D341Med (cell line): ENCODE measurements at regions not wholly inside any gene's neighbourhood (a gene's known extent, or its start where the extent isn't known, plus 50 kb on each side); places are given as distances from the start of the nearest gene placed in this dataset.
"Not testable (repeated sequence)": the region's sequence is repeated elsewhere in the genome, so short reads cannot be mapped to it uniquely, and the experiment has no call there.

Experiments
- DNase-seq: peaks from one replicate; pipeline ENCODE4 v3.0.0; 2012; ENCODE audit warnings: low spot score

DNA sequence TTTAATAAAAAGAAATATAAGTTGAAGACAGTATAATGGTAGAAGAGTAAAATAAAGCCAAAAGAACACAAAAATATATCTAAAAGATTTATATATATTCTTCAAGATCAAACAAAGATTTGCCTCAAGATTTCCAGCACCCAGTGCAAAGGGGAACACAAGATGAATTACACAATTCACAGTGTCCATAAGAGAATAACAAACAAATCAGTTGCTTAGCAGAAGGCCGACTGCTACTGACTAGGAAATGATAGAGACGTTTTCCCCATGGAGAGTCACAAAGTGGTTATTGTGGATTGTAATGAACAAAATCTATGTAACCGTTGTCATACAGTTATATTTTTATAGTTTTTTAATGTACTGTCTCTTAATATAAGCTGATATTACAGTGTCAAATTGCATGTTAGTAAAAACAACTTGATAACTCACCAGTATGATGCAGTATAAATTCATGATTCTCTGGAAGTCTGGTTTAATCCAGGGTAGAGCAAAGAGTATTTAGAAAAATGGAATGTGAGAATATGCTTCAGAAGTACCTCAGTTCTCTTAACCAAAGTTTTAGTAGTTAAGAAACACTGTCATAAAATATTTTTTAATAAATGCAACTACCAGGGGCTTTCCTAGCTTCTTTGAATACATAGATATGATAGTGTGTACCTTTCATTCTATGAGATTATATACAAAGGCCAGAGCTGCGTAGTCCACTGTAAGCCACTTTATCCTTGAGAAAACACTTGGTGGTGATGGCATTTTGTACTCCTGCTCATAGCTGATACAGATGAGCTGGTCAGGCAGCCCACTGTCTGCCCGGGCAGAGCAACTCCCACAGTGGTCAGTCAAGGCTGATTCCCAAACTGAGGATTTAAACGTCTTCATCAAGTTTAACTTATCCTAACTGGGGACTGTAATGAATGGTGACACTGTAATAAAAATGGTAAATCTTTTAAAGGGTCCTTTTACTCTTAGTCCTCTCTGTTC is 180.5 kb upstream of the DTNA start:
- no peak for DNase-seq

DNA sequence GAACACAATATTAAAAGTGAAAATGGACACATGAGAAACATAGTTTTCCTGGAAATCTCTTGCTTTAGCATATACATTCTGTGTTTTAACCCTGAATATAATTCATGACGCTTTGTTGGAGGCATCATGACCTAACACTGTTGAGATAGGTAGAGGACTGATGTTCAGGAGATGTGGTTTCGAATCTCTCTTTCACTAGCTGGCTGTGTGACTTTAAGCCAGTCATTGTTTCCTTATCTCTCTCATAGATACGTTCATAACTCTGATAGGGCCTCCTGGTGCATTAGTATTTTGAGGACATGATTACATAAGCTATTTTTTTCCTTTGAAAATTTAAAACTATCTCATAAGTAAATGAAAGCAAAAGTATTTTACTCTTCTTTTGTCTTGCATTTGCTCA is 179.0 kb upstream of the DTNA start:
- no peak for DNase-seq

DNA sequence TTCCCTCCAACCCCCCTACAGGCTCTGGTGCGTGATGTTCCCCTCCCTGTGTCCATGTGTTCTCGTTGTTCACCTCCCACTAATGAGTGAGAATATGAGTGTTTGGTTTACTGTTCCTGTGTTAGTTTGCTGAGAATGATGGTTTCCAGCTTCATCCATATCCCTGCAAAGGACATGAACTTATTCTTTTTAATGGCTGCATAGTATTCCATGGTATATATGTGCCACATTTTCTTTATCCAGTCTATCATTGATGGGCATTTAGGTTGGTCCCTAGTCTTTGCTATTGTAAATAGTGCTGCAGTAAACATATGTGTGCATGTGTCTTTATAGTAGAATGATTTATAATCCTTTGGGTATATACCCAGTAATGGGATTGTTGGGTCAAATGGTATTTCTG is 175.5 kb upstream of the DTNA start:
- not testable (repeated sequence) for DNase-seq

DNA sequence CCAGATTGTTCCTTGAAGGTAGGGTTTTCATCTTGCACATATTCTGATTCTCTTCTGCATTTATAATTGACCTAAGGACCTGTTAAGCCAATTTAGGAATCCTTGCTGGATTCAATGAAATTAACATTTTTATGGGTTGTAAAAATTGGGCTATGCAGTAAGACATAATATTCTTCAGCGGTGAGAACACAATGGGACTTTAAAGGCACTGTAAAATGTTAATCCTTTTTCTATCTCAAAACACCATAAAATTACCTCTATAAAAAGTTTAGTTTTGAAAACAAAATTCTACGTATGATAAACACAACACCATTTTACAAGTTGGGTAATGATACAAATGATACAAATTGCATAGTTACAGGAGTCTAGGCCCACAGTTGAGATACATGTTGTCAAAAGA is 169.2 kb upstream of the DTNA start:
- no peak for DNase-seq

DNA sequence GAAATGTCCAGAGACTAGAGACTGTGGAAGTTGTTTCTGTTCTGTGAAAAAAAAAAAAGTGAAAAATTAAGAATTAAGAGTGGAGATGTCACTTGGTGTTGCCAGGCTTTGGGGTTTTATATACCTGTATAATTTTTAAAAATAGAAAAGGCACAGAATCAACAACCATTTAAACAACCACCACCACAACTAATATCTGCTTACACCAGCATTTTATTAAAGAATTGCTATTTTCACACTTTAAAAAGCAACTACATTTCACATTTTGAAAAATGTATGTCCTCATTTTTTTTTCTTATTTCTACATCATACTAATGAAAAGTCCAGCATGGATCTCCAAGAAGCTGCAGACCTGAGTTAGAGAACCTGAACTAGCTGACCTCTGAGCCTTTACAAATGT is 167.5 kb upstream of the DTNA start:
- DNase-seq = no peak

DNA sequence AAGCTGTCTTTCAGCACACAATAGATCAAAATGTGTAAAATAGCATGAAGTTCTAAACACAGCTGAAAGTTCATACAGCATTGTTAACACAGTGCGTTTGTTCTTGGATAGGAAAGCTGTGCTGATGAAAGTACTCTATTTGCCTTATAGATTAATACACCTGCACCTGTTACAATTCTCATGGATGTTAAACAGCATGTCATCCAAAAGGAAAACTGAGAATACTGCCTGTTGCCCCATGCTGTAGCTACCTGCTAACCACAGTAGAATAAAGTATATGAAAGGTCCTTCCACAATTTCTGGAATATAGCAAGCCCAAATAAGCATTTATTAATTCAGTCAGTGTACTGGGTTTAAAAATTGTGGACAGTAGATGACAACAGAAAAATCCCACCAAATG is 166.7 kb upstream of the DTNA start:
- no peak for DNase-seq

DNA sequence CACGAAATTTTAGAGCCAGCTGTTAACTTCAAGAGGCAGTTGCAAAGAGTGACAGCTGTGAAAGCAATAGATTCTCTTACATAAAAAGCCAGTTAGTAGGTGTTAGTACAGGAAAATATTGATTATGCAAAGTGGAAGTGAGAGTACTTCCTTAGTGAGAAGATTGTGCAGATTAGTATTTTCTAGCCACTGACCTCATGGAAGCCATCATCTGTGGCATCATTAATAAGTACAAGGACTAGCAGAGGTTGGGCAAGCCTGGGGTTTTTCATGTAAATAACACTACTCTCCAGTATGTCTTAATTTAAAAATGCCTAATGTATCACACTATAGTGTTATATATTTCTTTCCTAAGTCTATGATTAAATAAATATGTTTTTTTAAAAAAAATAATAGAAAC is 166.2 kb upstream of the DTNA start:
- DNase-seq = no peak

DNA sequence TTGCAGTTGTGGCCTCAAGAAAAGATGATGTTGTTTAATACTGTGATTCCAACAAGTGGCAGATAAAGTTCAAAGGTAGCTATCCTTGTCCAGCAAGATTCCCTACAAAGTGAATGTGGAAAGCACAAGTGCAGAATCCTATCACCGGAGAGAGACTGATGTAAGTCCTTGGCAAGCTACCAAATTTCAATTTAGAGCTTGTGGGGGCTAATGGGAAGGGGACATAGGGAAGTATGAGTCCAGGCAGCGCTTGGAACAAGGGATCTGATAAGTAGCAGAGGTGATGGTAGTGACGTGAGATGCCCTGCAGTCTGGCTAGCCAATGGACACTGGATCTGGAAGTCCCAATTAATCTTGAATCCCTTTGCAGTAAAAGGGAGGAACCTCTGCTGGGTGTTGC is 165.2 kb upstream of the DTNA start:
- DNase-seq = no peak

DNA sequence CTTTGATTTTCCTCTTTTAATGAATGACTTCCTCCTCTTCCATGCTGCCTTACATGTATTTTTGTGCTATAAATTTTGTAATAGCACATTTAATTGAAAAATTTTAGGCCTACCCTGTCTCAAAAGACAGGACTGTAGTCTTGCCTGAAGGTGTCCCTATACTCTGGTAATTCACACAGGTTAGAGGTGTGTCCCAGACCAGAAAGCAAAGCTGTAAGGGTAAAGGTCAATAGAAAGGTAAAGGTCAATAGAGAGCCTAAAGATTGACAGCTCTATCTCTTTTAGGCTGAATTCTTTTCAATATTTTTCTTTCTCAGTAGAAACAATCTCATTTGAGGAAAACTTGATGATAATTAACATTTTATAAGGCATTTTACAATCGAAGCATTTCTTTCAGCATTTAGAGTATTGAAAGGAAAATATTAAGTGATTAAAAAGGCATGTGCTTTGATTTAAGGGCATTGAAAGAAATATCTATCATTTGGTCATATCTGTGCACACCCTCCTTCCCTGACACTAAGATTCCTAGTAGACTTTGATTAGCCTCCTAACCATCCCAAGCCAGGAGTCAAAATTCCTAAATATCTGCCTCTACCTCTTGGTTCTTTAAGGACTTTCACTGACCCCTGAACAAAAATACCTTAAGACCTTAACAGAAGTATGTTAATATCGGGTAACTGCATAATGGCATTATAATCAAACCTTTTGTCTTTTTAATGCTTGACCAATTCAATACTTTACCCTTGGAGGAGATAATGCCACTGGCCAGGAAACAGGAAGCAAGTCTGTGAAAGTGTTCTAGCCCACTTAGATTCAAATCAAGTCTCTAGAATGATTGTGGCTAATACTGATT is 161.8 kb upstream of the DTNA start:
- DNase-seq = no peak

DNA sequence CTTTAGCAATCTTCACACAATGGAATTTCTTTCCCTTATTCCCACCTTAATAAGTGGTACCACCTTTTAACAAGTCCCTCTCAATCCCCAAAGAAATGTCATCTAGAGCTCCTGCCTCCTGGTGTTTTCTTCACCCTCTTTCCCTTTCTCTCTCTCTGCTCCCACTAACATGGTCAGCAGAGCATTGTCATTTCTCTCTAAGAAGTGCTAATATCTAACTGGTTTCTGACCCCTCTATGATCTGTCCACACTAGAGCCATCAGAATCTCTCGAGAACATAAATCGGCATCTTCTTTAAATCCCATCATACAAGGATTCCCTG is 161.2 kb upstream of the DTNA start:
- DNase-seq = no peak

DNA sequence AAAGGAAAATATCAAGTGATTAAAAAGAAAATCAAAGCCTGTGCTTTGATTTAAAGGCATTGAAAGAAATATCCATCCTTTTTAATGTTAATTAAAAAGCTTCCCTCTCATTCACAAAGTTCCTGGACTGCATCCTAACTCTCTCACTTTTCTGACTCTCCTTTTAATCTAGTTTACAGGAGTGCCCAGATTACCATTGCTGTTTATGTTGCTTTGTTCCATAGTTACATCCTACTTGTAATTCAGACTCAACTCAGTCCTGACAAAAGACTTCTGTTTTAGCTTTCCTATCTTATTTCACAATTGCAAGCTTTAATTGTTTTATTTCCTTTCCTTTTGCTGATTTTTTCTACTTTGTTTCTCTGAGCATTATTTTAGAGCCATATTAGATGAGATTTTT is 160.7 kb upstream of the DTNA start:
- no peak for DNase-seq

DNA sequence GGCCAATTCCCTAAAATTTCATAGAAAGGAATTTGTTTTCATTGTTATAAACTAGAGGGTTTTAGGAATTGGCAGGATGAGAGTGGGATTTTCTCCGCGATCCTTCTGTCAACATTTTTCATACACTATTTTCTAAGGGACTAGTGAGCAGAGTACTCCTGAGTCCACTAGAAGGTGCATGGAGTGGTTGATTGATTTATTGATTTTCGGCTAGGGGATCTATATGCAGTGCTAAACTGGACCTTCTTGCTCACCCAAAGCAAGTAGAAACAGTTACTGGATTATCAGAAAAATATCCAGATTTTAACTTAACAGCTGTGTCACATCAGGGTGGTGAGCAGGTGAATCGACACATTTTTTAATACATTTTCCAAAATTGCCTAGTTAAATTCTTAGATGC is 159.9 kb upstream of the DTNA start:
- DNase-seq = no peak

DNA sequence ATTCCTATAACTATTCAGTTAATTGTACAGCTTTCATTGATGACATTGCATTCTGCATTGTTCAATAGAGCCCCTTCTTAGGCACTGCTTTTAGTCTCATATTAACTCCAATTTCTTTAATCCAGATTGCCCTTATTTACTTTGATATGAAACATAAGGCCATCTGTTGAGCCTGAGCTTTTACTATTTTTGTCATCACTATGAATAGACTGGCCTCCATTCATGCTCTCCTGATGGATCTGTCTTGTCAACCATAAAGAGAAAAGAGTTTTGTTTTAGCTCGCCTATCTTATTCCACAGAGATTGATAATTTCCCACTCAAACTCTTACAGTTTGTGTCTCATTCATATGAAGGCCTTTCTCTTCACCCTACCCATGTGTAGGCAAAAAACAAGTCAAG is 159.2 kb upstream of the DTNA start:
- DNase-seq = no peak

DNA sequence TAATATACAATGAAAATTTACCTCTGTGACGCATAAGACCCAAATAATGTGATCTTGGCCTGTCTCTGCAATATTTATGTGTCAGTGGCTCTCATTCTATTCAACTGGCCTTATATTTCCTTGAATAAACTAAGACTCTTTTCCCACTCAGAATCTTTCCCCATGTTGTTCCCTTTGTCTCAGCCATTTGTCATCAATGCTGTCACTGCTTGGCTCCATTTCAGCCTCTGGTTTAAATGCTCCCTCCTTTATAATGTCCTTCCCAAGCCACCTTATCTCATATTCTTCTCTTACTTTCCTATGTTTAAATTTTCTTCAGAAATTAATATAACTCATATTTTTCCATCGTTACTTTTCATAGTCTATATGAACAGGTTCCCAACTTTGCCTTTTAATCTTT is 158.3 kb upstream of the DTNA start:
- no peak for DNase-seq

DNA sequence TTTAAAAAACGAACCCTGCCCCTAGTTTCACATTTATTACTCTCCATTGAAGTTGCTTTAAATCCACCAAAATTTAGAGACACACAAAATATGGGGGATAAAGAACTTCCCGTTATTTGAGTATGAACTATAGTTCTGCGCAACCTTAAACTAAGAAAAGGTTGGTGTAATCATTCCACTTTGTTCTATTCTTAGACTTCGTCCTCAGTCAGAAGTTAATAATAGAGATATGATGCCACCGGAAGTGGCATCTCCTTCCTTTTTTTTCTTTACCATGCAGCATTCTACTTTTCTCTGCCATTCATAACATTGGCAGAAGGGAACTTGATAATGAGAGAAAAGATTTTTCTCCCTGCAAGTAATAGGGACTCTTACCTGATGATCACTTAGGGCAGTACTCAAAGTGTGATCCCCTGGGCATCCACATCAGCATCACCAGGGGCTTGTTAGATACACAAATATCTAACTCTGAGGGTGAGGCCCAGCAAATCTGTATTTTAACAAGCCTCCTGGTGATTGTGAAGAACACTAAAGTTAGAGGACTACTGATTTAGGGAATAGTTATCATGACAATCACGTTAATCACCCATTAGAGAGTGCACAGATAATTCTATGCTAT is 147.7 kb upstream of the DTNA start:
- no peak for DNase-seq

DNA sequence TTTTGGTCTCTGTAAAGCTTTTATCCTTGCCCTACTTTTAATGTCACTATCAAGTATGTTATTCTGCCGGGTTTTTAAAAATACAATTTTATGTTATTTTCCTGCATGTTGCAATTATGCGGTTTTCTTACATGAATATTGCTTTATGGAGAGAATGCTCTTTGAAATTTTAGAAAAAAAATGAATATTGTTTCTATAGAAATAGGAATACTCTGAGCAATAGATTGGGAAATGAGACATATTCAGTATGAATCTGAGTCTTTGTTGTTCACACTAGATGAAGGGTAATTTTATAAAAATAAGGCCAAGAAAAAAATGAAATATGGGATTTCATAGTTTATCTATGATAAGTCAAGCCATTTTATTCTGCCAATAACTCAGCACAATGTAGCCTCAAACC is 142.2 kb upstream of the DTNA start:
- no peak for DNase-seq

DNA sequence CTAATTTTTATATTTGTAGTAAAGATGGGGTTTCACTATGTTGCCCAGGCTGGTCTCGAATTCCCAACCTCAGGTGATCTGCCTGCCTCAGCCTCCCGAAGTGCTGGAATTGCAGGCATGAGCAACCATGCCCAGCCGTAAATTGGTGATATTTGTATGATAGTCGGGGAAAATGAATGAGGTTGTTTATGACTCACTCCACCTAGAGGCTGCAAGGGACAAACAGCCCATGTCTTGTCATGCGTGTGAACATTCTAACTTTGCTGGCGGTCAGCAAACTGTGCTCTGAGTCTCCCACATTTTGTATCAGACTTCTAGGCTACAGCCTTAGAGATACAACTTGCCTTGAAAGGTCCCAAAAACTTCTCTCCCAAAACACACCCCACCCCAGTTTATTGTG is 133.5 kb upstream of the DTNA start:
- no peak for DNase-seq

DNA sequence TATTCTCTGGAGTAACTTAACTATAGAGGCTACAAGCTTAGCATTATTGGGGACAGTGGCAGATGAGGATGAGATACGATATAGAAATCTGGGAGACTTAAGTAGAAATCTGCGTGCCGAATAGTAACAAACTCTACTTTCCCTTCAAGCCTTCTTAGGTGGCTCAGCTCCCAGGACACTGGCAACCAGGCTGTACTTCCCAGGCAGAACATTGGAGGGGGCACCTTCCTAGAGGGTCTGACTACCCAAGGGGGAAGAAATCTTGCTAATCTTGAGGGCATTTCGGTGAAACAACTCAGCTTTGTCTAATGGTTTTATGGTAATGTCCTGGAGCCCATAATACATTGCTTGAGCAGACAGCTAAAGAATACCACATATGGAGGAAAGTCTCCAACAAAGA is 126.2 kb upstream of the DTNA start:
- no peak for DNase-seq

DNA sequence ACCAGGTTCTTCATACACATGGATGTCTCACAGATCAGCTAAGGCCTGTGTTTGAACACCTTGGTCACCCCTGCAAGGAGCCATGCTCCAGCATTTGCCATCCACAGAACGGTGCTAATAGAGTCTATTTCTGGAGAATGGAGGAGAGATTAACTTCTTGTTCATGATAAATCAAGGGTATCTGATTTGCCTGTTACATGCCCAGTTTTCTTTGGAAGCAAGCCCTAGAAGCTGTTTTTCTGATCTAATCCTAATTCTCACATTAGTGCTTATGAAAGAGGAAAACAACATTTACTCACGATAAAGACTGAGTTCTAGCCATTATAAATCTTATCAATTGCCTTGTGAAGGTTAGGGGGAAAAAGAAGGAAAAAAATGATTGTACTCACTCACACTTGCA is 119.6 kb upstream of the DTNA start:
- DNase-seq = no peak

DNA sequence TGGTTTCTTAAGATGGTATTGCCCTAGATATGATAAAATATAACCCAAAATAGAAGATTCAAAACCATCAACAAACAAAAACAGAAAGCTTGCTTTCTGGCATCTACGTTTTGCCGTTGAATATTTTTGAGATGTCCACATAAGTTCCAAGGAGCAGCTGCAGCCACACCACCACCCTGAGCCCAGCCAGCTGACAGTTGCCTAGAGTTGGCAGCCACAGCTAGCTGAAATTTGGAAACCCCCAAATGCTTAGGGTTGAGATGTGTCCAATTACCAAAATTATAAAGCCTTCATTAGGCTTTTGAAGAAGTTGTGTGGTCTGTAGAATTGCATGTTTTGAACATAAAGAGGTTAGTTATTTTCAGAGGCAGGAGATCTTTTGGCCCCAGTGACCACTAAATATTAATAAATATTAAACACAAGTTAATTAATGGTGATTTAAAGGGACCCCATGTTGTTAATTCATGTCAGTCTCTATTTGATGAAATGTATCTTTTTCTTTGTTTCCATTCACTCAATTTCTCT is 118.1 kb upstream of the DTNA start:
- no peak for DNase-seq

DNA sequence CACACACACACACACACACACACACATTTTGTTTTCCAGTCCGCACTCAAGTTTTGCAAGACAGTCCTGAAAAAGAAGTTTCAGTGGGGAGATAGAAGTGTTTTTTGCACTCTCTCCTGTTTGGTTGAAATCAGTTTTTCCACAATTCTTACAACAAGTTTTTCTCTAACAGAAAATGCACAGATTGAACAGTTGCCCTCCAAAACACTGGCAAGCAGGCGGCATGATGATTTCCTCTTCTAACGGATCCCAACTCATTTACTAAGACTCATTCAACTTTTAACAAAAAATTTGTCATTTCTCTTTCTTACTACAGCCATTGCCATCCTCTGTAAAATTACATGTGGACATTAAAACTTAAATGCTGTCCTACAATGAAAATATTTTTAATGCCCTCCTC is 117.6 kb upstream of the DTNA start:
- DNase-seq = no peak

DNA sequence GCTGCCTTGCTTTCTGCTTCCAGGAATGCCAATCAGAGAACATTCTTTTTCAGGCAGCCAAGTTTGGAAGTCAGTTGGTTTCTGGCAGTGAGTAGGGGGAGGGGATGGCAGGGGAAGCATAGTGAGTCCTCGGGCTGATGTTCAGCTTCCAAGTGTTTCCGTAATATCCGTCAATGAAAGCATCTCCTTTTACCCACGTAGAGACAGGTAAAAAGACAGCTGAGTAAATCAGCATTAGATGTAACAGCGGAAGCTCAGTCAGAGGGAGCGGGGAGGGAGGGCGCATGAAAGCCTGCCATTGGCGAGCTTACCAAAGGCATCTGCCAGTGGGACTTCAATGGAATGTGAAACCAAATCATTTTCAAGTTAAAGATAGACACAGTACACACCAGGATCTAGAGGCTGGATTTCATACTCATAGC is 117.1 kb upstream of the DTNA start:
- no peak for DNase-seq

DNA sequence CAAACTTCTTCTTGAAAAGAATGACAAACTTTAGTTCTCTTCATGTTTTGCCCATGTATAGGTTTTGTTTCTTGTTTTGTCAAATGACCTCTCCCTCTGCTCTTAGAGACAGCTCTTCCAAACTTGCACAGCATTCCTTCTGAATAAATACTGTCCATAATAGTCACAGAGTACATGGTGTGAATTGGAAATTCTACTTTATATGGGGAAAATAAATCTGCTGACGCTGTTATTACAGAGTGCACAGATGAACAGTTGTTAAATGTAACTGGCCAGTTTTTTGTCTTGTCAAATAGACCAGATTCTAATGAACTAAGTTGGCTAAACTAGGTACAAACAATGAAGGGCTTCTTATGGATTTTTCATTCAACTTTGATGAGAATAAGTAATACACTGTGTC is 115.8 kb upstream of the DTNA start:
- DNase-seq = no peak
